C4-2B (cell line): ENCODE measurements at regions not wholly inside any gene's neighbourhood (a gene's known extent, or its start where the extent isn't known, plus 50 kb on each side); places are given as distances from the start of the nearest gene placed in this dataset.

Source experiments
- H3K27ac ChIP-seq: fragments of 450-650 bp; 2 replicates; pipeline ENCODE4 v1.5.1; 2017
- ZFX ChIP-seq: fragments of 450-650 bp; IDR thresholded peaks from 2 replicates; pipeline ENCODE4 v1.6.1; 2017
- TF ChIP-seq, protein P1 (sequence below): fragments of 450-650 bp; conservative IDR thresholded peaks from 2 replicates; pipeline ENCODE4 v1.5.1; 2017; ENCODE audit warnings: mild to moderate bottlenecking

DNA sequence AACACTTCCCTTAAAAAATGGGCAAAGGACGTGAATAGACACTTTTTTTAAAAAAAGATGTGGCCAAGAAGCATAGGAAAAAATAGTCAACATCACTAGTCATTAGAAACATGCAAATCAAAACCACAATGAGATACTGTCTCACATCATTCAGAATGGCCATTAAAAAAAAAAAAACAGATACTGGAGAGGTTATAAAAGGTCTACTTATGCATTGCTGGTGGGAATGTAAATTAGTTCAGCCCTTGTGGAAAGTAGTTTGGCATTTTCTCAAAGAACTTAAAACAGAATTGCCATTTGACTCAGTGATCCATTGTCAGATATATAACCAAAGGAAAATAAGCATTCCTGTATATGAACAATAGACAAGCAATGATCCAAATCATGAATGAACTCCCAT lies 352.8 kb upstream of the EPHA5 start:
- H3K27ac ChIP-seq, result no peak overlapping the region
- no peak for TF ChIP-seq ZFX
- TF ChIP-seq, protein P1, sequence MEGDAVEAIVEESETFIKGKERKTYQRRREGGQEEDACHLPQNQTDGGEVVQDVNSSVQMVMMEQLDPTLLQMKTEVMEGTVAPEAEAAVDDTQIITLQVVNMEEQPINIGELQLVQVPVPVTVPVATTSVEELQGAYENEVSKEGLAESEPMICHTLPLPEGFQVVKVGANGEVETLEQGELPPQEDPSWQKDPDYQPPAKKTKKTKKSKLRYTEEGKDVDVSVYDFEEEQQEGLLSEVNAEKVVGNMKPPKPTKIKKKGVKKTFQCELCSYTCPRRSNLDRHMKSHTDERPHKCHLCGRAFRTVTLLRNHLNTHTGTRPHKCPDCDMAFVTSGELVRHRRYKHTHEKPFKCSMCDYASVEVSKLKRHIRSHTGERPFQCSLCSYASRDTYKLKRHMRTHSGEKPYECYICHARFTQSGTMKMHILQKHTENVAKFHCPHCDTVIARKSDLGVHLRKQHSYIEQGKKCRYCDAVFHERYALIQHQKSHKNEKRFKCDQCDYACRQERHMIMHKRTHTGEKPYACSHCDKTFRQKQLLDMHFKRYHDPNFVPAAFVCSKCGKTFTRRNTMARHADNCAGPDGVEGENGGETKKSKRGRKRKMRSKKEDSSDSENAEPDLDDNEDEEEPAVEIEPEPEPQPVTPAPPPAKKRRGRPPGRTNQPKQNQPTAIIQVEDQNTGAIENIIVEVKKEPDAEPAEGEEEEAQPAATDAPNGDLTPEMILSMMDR, result no peak

- TF ChIP-seq, protein P1, result no peak
- TF ChIP-seq ZFX, result no peak
- no peak overlapping the region for H3K27ac ChIP-seq
Measured at GRCh38 chr4:66017671-66018070, 347.4 kb upstream of the EPHA5 start.

DNA sequence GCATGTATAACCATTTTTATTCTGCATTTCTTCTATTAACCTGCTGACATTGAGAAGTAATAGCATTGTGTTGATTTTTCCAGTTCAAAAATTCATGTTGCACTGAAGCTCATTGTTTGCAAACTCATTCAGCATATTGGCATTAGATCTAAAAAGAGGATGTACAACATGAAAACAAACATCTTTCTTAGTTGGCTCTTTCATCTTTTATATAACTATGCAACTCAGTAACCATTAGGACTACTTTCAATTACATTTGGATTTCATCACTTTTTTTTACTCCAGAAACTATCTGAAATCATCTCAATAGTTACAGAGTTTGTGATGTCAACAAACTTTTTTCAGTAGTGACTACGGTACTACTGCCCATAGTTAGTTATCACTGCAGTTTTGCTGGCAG lies 346.0 kb upstream of the EPHA5 start:
- no peak overlapping the region for H3K27ac ChIP-seq
- no peak for TF ChIP-seq ZFX
- TF ChIP-seq, protein P1, result no peak

GRCh38 chr4:66014146-66014765 lies 344.0 kb upstream of the EPHA5 start:
- no peak overlapping the region for H3K27ac ChIP-seq
- TF ChIP-seq ZFX, result no peak
- TF ChIP-seq, protein P1, result no peak

GRCh38 chr4:66000510-66001117 lies 330.3 kb upstream of the EPHA5 start:
- TF ChIP-seq, protein P1, result no peak
- TF ChIP-seq ZFX, result no peak
- no peak overlapping the region for H3K27ac ChIP-seq

DNA sequence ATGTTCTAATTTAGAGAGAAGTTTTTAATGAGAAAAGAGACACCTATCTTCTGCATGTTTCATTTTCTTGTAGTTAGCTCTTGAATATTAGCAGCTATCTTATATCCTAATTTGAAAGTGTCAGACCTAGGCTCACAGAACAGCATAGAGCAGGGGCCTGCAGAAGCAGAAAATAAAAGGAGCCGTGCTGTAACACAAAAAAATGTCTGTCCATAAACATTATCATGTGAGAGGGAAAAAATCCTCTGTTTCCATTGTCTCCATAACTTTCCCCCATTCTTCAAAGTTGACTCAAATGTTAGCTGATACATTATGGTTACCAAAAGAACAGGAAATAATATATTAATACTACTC lies 329.2 kb upstream of the EPHA5 start:
- peak overlapping the region; percentile 96 for H3K27ac ChIP-seq
- TF ChIP-seq ZFX, result no peak
- TF ChIP-seq, protein P1, result no peak

GRCh38 chr4:65998807-65999517 lies 328.7 kb upstream of the EPHA5 start:
- H3K27ac ChIP-seq, result peak overlapping the region; percentile 96

DNA sequence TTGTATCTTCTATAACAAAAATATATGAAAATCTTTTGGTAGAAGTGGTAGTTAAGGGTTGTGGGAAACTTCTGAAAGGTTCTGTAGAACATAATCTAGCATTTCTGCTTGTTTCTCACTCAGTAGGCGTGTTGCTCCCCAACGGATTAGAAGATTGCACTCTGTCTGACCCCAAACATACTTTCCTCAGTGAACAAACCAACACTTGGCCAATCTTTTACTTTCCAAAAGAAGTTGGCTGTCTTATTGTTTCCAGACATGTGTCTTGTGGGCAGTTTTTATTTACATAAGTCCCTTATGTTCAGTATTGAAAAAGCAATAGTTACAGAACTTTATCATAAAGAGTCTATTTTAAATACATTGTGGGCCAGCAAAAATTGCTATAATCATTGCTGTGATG lies 312.8 kb upstream of the EPHA5 start:
- no peak for TF ChIP-seq ZFX
- TF ChIP-seq, protein P1, result no peak
- H3K27ac ChIP-seq, result no peak overlapping the region
